CD14-positive monocyte (primary cell): ENCODE measurements at regions not wholly inside any gene's neighbourhood (a gene's known extent, or its start where the extent isn't known, plus 50 kb on each side); places are given as distances from the start of the nearest gene placed in this dataset.

Experiments
- DNase-seq, 3 donors: peaks; one replicate each; pipeline ENCODE4 v3.0.0-alpha.2; 2011 to 2022
- H2AFZ ChIP-seq: 2 replicates; pipeline ENCODE4 v1.6.0; 2012; ENCODE audit warnings: mild to moderate bottlenecking, low read depth, low read length, inconsistent platforms; ENCODE audit not compliant: insufficient read depth, poor library complexity, severe bottlenecking
- H3K27ac ChIP-seq, 2 donors: 1 replicate in 1 of 2; 2 replicates in 1 of 2; pipeline ENCODE4 v1.5.1; 2012 to 2013; ENCODE audit warnings: low read length in 2 of 2, control low read depth in 1 of 2, inconsistent platforms in 1 of 2, low read depth in 1 of 2, mild to moderate bottlenecking in 1 of 2
- H3K27me3 ChIP-seq, 2 donors: one replicate each; pipeline versions ENCODE4 v1.6.0 to v1.6.1; 2011 to 2013; ENCODE audit warnings: low read length in 2 of 2; ENCODE audit not compliant: control insufficient read depth in 2 of 2, insufficient read depth in 2 of 2
- H3K36me3 ChIP-seq, 2 donors: replicated peaks in 1 of 2; 1 replicate in 1 of 2; 2 replicates in 1 of 2; pipeline versions ENCODE4 v1.5.1 to v1.6.1; 2012 to 2013; ENCODE audit warnings: low read length in 2 of 2, control low read depth in 1 of 2, inconsistent platforms in 1 of 2, mild to moderate bottlenecking in 1 of 2; ENCODE audit not compliant: insufficient read depth in 2 of 2, control insufficient read depth in 1 of 2
- H3K4me1 ChIP-seq, 2 donors: 1 replicate in 1 of 2; 2 replicates in 1 of 2; pipeline versions ENCODE4 v1.5.1 to v1.6.1; 2012 to 2013; ENCODE audit warnings: low read length in 2 of 2, control low read depth in 1 of 2, inconsistent platforms in 1 of 2, mild to moderate bottlenecking in 1 of 2, moderate library complexity in 1 of 2; ENCODE audit not compliant: insufficient read depth in 2 of 2, control insufficient read depth in 1 of 2
- H3K4me2 ChIP-seq: replicated peaks from 2 replicates; pipeline ENCODE3; 2012; ENCODE audit warnings: low read length, moderate library complexity, mild to moderate bottlenecking; ENCODE audit not compliant: poor library complexity, severe bottlenecking; ENCODE audit errors: extremely low read depth
- H3K4me3 ChIP-seq, 3 experiments: fragments of 200-600 bp in 1 of 3; sonication (generic) in 1 of 3; replicated peaks in 1 of 3; 1 replicate in 2 of 3; 2 replicates in 1 of 3; pipeline ENCODE4 v1.5.1; 2011 to 2013; ENCODE audit warnings: low read length in 3 of 3, mild to moderate bottlenecking in 3 of 3, control low read depth in 2 of 3, low read depth in 2 of 3, inconsistent platforms in 1 of 3, moderate library complexity in 1 of 3
- H3K79me2 ChIP-seq: 2 replicates; pipeline ENCODE4 v1.6.0; 2012; ENCODE audit warnings: mild to moderate bottlenecking, control low read depth, inconsistent platforms, low read length, moderate library complexity; ENCODE audit not compliant: insufficient read depth
- H3K9ac ChIP-seq: 2 replicates; pipeline ENCODE4 v1.6.0; 2017; ENCODE audit warnings: low read length, mild to moderate bottlenecking; ENCODE audit not compliant: insufficient read depth, poor library complexity, severe bottlenecking
- H3K9me3 ChIP-seq, 2 donors: replicated peaks in 1 of 2; 1 replicate in 1 of 2; 2 replicates in 1 of 2; pipeline versions ENCODE4 v1.5.1 to v1.6.1; 2012 to 2013; ENCODE audit warnings: low read length in 2 of 2, control low read depth in 1 of 2; ENCODE audit not compliant: control insufficient read depth in 1 of 2, insufficient read depth in 1 of 2
- H4K20me1 ChIP-seq: 2 replicates; pipeline ENCODE4 v1.6.0; 2012; ENCODE audit warnings: mild to moderate bottlenecking, low read length, control low read depth, moderate library complexity; ENCODE audit not compliant: insufficient read depth
- H3K27ac Mint-ChIP-seq, 7 donors: one replicate each; pipeline ENCODE4 v1.8.0; 2020; ENCODE audit warnings: mild to moderate bottlenecking in 7 of 7, mixed read lengths in 7 of 7, moderate library complexity in 6 of 7, inconsistent platforms in 2 of 7
- H3K27me3 Mint-ChIP-seq, 3 donors: one replicate each; pipeline ENCODE4 v1.8.0; 2021 to 2022; ENCODE audit warnings: low read depth in 3 of 3, mild to moderate bottlenecking in 3 of 3, mixed read lengths in 3 of 3, moderate library complexity in 3 of 3, inconsistent platforms in 1 of 3
- H3K36me3 Mint-ChIP-seq, 2 donors: one replicate each; pipeline ENCODE4 v1.8.0; 2020; ENCODE audit warnings: mixed read lengths in 2 of 2, inconsistent platforms in 1 of 2, mild to moderate bottlenecking in 1 of 2
- H3K4me1 Mint-ChIP-seq: one replicate; pipeline ENCODE4 v1.8.0; 2020; ENCODE audit warnings: mild to moderate bottlenecking, mixed read lengths
- H3K4me3 Mint-ChIP-seq, 2 donors: one replicate each; pipeline ENCODE4 v1.8.0; 2020; ENCODE audit warnings: mild to moderate bottlenecking in 2 of 2, mixed read lengths in 2 of 2, moderate library complexity in 1 of 2
- H3K9me3 Mint-ChIP-seq, 7 donors: one replicate each; pipeline ENCODE4 v1.8.0; 2020 to 2022; ENCODE audit warnings: mixed read lengths in 7 of 7, mild to moderate bottlenecking in 6 of 7, moderate library complexity in 6 of 7, inconsistent platforms in 2 of 7
- WGBS: methylation state at CpG from one replicate; pipeline ENCODE4 v1.1.5; 2013; ENCODE audit warnings: missing lambda C conversion rate; ENCODE audit not compliant: insufficient coverage; 5-methylcytosine and 5-hydroxymethylcytosine counted together
- intact Hi-C, 2 donors: fragments of 100-400 bp; cut with micrococcal nuclease; formaldehyde crosslinking; loops; one replicate each; pipeline versions ENCODE4 v1.15.0 to v1.15.1; 2023
- TF ChIP-seq, protein P1 (sequence below): fragments of 200-600 bp; IDR thresholded peaks from one replicate; pipeline ENCODE4 v1.8.0; 2022; ENCODE audit warnings: antibody characterized with exemption, mild to moderate bottlenecking

DNA sequence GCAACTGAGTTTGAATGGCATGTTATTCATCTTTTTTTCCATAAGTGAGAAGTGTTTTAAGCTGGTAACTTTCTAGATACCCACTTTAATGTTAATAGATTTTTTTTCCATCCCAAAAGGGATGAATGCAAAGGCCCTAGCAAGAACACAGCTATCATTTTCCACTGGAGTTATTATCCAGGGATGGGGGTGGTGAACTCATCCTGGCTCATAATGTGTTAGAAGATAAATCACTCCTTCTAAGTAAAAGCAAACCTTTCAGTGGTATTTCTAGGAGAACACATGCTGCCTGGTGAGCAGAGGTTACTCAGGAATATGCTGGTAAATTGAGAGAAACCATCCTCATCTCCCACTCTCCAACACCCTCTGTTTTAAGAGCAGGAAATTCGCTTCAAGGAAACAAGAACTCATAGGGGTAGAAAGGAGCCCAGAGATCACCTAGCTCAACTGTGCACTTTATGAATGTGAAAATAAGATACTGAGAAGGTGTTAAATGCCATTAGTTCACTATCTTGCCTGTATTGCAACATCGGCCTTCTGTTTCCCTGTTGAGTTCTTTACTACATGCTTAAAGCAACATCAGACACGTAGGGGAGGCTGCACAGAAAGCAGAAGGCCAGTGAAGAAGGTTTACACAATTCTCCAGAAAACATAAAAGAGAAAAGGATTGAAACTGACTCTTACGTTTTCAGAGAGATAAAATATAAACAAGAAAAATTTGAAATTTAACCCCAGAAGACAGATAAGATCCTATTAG lies 264.0 kb upstream of the PRKCQ start:
- peak overlapping the region; percentile 60 for H2AFZ ChIP-seq
- H3K4me1 ChIP-seq: peaks cover 9 to 12% of the 10 kb centered on the region in 2 donors
- Mint-ChIP-seq H3K27ac (peak overlapping the region in 2 of 7 donors; percentile 8 to 27), H3K4me3 (no peak overlapping the region), H3K4me1 (peaks cover 22% of the 10 kb centered on the region), H3K9me3 (peaks cover 0 to 1% (median 0%) of the 10 kb centered on the region in 7 donors), H3K36me3 (no peaks in the 10 kb centered on the region), H3K27me3 (peaks cover 0 to 4% (median 2%) of the 10 kb centered on the region in 3 donors)
- whole genome bisulfite sequencing: no CpG with 5 or more reads among the region's 4 CpGs
- no peaks in the 10 kb centered on the region for H3K9me3 ChIP-seq
- no peak overlapping the region for H3K9ac ChIP-seq
- no peak overlapping the region for H3K4me2 ChIP-seq
- no peak overlapping the region for H3K4me3 ChIP-seq
- no peaks in the 10 kb centered on the region for H3K27me3 ChIP-seq
- no peaks in the 10 kb centered on the region for H3K36me3 ChIP-seq
- TF ChIP-seq, protein P1, sequence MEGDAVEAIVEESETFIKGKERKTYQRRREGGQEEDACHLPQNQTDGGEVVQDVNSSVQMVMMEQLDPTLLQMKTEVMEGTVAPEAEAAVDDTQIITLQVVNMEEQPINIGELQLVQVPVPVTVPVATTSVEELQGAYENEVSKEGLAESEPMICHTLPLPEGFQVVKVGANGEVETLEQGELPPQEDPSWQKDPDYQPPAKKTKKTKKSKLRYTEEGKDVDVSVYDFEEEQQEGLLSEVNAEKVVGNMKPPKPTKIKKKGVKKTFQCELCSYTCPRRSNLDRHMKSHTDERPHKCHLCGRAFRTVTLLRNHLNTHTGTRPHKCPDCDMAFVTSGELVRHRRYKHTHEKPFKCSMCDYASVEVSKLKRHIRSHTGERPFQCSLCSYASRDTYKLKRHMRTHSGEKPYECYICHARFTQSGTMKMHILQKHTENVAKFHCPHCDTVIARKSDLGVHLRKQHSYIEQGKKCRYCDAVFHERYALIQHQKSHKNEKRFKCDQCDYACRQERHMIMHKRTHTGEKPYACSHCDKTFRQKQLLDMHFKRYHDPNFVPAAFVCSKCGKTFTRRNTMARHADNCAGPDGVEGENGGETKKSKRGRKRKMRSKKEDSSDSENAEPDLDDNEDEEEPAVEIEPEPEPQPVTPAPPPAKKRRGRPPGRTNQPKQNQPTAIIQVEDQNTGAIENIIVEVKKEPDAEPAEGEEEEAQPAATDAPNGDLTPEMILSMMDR: no peak
- H4K20me1 ChIP-seq: no peaks in the 10 kb centered on the region
- intact Hi-C loops: no loop called here
- DNase-seq: peak in 2 of 3 donors; percentile 6 to 18
- no peaks in the 10 kb centered on the region for H3K79me2 ChIP-seq
- H3K27ac ChIP-seq: peak overlapping the region in 1 of 2 donors; percentile 36

DNA sequence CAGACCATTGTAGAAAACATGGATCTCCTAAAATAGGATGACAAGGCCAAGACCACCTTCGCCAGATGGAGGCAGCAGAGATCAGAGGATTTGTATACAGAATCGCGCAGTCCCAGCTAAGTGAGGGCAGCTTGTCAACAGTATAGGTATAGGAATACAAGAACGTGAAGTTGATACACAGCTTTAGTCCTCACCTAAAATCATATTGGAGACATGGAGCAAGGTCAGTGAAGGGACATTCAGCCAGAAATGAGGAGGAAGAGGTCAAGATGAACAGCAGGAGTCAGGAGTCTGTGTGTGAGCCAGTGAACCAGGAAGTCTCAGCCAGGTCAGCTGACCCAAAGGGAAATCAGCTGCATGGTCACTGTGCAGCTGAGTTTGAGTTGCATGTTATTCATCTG lies 263.4 kb upstream of the PRKCQ start:
- TF ChIP-seq, protein P1: no peak
- Histone ChIP-seq H3K27ac (no peak overlapping the region), H3K36me3 (no peaks in the 10 kb centered on the region), H4K20me1 (no peaks in the 10 kb centered on the region), H3K27me3 (no peaks in the 10 kb centered on the region), H3K4me3 (no peak overlapping the region), H3K9ac (no peak overlapping the region), H3K79me2 (no peaks in the 10 kb centered on the region), H3K4me1 (peaks cover 9 to 12% of the 10 kb centered on the region in 2 donors), H3K4me2 (no peak overlapping the region), H3K9me3 (no peaks in the 10 kb centered on the region), H2AFZ (peak overlapping the region; percentile 60)
- Mint-ChIP-seq H3K4me1 (peaks cover 22% of the 10 kb centered on the region), H3K27me3 (peaks cover 0 to 4% (median 2%) of the 10 kb centered on the region in 3 donors), H3K36me3 (no peaks in the 10 kb centered on the region), H3K4me3 (no peak overlapping the region), H3K27ac (peak overlapping the region in 1 of 7 donors; percentile 8), H3K9me3 (peaks cover 0 to 1% (median 0%) of the 10 kb centered on the region in 7 donors)
- peak; percentile 20 to 47 (median 23) for DNase-seq
- WGBS: 100% methylated on average over 3 of the region's 4 CpGs
- intact Hi-C loops: no loop called here
